DMS79 (cell line): ENCODE measurements at regions not wholly inside any gene's neighbourhood (a gene's known extent, or its start where the extent isn't known, plus 50 kb on each side); places are given as distances from the start of the nearest gene placed in this dataset.
"Not testable (repeated sequence)": the region's sequence is repeated elsewhere in the genome, so short reads cannot be mapped to it uniquely, and the experiment has no call there.

Experiments
- DNase-seq: peaks from one replicate; lab custom pipeline; 2025; lab: John Stamatoyannopoulos, UW

DNA sequence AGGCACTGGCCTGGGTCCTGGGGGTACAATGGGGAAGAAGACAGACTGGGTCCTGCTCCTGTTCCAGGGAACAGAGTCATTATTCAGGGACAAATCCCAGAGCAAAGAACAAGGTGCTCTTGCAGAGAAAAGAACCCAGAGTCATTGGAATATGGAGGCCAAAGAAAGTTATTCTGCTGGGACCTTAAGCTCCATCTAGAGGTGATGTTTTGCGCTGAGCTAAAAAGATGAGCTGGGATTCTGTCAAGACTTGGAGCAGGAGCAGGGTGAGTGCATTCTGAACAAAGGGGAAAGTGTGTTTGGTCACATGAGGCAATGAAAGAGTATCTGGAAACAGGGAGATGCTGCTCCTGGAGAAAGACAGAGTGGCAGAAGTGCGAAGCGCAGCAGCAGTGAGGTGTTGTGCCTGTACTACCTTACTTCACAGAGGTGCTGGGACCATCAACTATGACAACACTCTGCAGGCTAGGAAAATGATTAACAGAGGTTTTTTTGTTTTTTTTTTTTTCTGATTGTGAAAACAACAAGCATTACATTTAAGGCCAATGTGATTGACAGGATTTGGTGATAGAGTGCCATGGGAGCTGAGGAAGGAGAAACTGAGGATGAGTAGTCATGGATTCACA, 95.3 kb upstream of the TNFSF11 start:
- DNase-seq = no peak

DNA sequence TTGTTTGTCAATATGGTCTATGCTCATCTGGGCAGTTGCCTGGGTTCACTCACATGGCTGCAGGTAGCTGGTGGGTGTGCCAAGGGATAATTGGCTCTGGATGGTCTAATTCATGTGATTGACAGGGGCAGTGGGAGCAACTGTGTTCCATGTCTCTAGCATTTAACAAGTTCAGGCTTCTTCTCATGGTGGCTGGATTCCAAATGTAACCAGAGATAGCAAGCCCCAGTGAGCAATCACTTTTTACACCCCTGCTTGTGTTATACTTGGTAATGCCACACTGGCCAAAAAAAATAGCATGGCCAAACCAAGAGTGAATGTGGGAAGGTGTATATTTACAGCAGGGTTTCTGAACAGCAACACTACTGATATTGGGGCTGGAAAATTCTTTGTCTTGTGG, 89.6 kb upstream of the TNFSF11 start:
- no peak for DNase-seq

DNA sequence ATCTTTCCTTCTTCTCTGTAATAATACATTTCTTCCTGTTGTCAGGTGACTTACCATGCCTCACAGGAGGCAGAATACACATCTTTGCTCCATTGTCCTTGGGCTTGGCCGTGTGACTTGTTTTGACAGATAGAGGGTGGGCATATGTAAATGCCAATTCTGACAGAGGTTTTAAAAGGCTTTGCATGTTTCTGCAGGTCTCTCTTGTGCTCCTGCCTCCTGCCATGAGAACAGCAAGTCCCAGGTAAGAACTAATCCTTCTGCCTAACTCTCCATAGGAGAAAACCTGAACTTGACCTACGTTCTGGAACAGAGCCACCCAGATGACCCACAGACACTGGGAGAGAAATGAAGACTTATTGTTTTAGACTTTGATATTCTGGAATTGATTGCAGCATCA, 88.7 kb upstream of the TNFSF11 start:
- DNase-seq = no peak

DNA sequence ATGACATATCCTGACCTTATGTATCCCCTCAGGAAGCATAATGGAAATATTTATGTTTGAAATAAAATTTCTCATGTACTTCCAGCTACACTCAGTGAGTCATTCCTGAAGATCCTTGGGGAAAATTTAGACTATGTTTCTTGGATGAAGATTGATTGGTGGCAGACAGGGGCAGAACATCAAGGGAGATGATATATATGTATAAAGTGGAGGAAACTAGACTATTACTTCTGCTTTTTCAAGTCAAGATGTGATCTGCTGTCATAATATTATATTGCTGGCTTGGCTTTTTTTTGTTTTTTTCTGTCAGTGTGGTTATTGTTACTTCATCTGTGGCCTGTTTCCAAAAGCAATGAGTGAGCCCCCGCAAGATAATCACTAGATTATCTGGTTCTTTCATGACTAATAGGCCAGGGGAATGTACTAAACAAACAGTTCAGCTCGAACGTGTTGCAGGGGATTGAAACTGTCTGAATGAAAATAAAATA, 87.2 kb upstream of the TNFSF11 start:
- no peak for DNase-seq

DNA sequence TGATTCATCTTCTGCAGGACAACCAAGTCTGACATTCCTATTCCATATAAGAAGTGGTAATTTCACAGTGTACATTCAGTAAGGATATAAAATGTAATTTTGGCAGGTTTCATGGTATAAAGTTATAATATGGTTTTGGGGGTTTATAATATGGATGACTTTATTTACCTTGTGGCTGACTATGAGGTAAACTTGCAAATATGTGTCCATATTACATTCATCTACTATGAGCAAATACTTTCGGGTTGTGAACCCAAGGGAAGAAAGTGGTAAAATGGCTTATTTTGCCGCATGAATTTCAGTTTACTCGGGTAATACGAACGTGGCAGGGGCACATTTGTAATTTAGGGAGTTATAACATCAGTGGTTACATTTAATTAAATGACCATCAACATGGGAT, 86.7 kb upstream of the TNFSF11 start:
- no peak for DNase-seq

DNA sequence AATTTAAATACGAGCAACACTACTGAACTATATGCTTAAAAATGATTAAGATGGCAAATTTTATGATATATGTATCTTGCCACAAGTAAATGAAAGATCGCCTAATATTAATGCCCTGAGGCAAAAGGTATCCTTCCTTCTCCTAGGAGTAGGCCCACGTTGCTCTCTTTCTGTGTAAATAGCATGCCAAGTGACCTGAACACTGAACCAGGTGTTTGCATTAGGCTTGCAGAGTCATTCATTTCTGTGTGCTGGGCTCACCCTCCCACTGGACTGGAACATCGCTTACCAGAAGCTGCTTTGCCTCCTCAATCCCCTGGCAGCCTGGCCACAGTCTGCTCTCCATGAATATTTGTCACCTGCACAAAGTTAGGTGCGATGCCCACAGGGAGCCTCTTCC, 83.3 kb upstream of the TNFSF11 start:
- DNase-seq = no peak

DNA sequence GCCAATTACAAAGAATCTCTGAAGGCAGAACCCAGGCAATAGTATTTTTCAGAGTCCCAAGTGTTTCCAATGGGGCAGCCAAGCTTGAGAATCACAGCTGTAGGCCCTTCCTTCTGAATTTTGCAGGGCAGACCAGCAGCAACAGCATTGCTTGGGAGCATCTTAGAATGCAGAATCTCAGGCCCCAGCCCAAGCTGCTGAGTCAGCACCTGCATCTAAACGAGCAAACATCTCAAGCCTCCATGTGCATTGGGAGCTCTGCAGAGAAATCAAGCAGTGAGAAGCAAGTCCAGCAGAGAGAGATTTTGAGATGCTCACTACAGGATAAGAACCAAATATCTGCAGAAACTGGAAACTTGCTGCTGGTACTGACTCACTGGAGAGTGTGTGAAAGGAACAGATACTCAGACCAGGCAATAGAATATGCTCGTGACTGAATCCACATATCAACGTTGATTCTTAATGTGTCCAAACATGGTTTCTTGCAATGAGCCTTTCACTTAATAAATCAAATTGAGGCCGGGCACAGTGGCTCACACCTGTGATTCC, 81.5 kb upstream of the TNFSF11 start:
- DNase-seq = no peak

DNA sequence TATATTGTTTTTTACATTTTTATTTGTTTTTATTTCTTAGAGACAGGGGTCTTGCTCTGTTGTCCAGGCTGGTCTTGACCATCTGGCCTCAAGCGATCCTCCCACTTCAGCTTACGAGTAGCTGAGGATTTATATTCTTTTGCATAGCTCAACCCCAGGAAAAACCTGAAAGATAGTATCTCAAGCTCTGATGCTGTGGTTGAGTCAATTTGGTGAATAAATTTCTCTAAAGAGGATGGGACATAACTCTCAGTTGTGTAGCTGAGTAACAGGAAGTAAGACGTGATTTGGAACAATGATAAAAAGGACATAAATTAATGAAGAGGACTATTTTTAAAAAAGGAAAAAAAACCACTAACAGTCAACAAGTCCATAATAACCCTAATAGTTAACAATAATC, 79.8 kb upstream of the TNFSF11 start:
- no peak for DNase-seq

DNA sequence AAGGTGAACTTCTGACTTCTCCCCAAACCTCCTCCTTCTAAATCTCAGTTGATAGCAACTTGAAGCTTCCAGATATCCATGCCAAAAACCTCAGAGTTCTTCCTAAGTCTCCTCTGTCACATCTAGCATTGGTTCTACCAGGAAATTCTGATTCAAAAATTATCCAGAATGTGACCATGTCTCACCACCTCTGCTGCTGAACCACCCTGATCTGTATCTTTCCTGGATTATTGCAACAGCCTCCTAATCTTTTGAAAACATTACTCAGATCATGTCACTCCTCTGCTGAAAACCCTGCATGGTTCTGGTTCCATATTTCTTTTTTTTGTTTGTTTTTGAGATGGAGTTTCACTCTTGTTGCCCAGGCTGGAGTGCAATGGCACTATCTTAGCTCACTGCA, 78.7 kb upstream of the TNFSF11 start:
- no peak for DNase-seq

DNA sequence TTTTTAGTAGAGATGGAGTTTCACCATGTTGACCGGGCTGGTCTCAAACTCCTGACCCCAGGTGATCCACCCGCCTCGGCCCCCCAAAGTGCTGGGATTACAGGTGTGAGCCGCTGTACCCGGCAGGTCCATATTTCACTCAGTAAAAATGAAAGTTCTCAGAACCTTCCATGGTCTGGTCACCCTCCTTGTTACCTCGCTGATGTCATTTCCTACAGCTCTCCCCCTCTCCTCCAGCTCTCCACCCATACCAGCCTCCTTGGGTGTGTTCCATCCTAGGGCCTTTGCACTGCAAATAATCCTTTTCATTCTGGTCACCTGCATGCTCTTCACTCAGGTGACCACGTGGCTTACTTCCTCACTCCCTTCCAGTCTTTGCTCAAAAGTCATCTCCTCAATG, 78.2 kb upstream of the TNFSF11 start:
- DNase-seq = no peak

DNA sequence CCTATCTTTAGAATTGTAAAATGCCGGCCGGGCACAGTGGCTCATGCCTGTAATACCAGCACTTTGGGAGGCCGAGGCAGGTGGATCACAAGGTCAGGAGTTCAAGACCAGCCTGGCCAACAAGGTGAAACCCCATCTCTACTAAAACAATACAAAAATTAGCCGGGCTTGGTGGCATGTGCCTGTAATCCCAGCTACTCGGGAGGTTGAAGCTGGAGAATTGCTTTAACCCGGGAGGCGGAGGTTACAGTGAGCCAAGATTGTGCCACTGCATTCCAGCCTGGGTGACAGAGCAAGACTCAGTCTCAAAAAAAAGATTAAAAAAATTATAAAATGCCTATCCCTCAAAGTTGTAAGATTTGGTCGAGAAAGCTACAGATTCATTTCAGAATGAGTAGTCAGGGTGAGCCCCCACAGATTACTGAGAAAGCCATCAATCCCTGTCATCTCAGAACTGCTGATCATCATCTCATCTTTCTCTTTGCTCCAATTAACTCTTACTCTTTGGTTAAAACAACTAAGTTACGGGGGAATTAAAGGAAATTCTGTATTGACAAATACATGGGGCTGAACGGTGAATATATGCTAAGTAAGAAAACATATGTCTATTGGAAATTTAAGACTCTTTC, 76.9 kb upstream of the TNFSF11 start:
- not testable (repeated sequence) for DNase-seq

DNA sequence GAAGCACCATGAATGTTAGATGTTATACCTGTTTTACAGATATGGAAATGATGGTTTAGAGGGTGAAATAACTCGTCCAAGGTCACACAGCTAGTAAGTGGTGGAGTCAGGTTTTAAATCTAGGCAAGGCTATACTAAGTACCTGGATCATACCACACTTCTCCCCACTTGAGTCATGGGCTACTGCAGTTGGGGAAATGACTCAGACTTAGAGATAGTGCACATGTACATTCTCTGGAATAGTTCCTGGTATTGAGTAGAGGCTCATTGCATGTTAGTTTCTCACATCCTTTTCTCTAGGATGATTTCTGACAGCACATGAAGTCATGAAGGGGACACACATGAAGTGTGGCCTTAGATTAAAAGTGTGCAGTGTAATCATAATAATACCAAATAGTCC, 76.2 kb upstream of the TNFSF11 start:
- no peak for DNase-seq

DNA sequence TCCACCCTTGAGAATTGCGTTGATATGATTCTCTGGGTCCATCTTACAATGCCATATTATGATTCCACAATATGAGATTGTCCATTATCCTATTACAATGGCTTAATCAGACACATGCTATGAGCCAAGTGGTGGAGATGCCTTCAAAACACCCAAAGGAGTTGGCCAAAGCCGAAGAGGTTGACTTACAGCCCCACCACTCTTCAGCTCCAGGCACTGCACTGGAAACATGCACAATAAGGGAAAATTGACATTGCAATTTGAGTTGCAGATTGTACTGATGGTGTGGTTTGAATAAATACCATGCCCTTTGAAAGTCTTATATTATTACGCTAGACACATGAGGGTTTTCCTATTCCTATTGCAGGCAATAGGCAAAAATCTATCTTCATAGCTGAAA, 75.4 kb upstream of the TNFSF11 start:
- DNase-seq = no peak
